MG63 (cell line): ENCODE measurements at regions not wholly inside any gene's neighbourhood (a gene's known extent, or its start where the extent isn't known, plus 50 kb on each side); places are given as distances from the start of the nearest gene placed in this dataset.
"Not testable (repeated sequence)": the region's sequence is repeated elsewhere in the genome, so short reads cannot be mapped to it uniquely, and the experiment has no call there.

Experiments
- DNase-seq: peaks from one replicate; pipeline ENCODE4 v3.0.0-alpha.2; 2020
- H3K27me3 ChIP-seq: fragments of 250-450 bp; sonication (Bioruptor Pico); 2 replicates; pipeline ENCODE4 v1.5.1; 2020; ENCODE audit warnings: mild to moderate bottlenecking, moderate library complexity
- H3K36me3 ChIP-seq: fragments of 250-450 bp; sonication (Bioruptor Pico); 2 replicates; pipeline ENCODE4 v1.5.1; 2020; ENCODE audit warnings: mild to moderate bottlenecking, moderate library complexity
- H3K4me3 ChIP-seq: fragments of 250-450 bp; sonication (Bioruptor Pico); 2 replicates; pipeline ENCODE4 v1.5.1; 2020; ENCODE audit warnings: mild to moderate bottlenecking, moderate library complexity
- H3K9me3 ChIP-seq: fragments of 250-450 bp; sonication (Bioruptor Pico); 2 replicates; pipeline ENCODE4 v1.5.1; 2020; ENCODE audit warnings: mild to moderate bottlenecking, moderate library complexity

DNA sequence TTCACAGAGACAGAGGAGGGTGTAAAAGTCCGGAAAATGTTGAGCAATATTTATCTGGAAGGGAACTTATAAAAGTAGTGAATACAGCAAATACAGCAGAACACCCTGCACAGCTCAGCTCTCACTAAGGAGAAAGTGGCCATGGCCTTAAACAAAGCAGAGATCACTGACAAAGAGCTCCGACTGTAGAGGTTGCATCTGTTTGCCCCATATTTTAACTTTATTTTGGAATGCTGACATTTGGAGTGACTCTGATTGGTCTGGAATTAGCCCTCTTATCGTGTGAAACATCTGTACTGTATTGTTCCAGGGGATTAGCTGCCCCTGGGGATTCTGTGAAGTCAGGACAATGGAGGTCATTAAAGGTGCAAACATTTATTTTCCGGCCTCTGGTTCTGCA is 1275.7 kb upstream of the FLRT2 start:
- Histone ChIP-seq H3K9me3 (no peaks in the 10 kb centered on the region), H3K36me3 (no peaks in the 10 kb centered on the region), H3K27me3 (no peaks in the 10 kb centered on the region), H3K4me3 (no peak overlapping the region)
- no peak for DNase-seq

DNA sequence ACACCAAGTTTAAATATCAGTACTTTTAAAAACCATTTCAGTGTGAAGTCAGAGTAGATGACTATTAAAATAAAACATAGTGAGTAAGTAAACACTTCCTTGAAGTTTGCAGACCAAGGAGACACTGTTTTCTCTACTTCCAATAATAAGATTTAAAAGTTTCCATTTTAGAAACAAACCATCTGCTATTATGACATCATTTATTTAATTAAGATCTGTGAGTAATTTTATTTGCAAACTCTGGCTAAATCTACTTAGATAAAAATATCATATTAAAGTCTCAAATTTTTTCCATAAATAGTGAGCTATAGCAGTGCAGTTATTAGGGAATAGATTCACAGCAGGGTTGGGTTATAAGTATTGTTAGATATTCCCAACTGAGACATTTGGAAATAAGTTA is 1267.0 kb upstream of the FLRT2 start:
- Histone ChIP-seq H3K4me3 (no peak overlapping the region), H3K9me3 (no peaks in the 10 kb centered on the region), H3K27me3 (no peaks in the 10 kb centered on the region), H3K36me3 (no peaks in the 10 kb centered on the region)
- DNase-seq = no peak

- DNase-seq = no peak
- Histone ChIP-seq H3K27me3 (no peaks in the 10 kb centered on the region), H3K36me3 (no peaks in the 10 kb centered on the region), H3K4me3 (no peak overlapping the region), H3K9me3 (no peaks in the 10 kb centered on the region)
Observed at GRCh38 chr14:84272290-84272721, 1257.6 kb upstream of the FLRT2 start.

- no peak overlapping the region for H3K4me3 ChIP-seq
- H3K9me3 ChIP-seq = no peaks in the 10 kb centered on the region
- H3K27me3 ChIP-seq = no peaks in the 10 kb centered on the region
- no peak for DNase-seq
- H3K36me3 ChIP-seq = no peaks in the 10 kb centered on the region
Observed at GRCh38 chr14:84273181-84273580, 1256.8 kb upstream of the FLRT2 start.

- no peaks in the 10 kb centered on the region for H3K9me3 ChIP-seq
- H3K27me3 ChIP-seq = no peaks in the 10 kb centered on the region
- no peak for DNase-seq
- no peak overlapping the region for H3K4me3 ChIP-seq
- H3K36me3 ChIP-seq = no peaks in the 10 kb centered on the region
Observed at GRCh38 chr14:84282618-84283017, 1247.3 kb upstream of the FLRT2 start.

- no peaks in the 10 kb centered on the region for H3K36me3 ChIP-seq
- H3K9me3 ChIP-seq = no peaks in the 10 kb centered on the region
- H3K27me3 ChIP-seq = no peaks in the 10 kb centered on the region
- no peak for DNase-seq
- no peak overlapping the region for H3K4me3 ChIP-seq
Observed at GRCh38 chr14:84288781-84289180, 1241.2 kb upstream of the FLRT2 start.

DNA sequence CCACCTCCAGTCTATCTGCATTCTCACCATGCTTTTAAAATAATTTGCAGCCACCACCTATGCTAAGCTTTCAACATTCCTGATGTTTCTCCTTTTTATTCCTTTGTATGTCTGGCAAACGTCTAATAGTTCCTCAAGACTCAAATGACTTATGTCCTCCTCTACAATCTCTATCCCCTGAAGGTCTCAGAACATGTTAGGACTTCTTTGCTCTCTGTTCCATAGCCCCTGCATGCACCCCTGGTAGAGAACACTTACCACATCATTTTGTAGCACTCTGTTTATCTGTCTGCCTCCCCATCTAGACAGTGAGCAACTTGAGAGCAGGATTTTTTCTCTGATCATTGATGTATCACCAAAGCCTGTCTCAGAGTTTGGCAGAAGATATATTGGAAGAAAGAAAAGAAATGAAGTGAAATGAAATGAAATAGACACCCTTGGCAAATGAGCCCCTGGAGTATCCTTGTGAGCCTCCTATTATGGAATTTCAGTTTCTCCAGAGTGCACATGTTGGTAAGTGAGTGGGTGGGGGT is 1231.2 kb upstream of the FLRT2 start:
- DNase-seq = no peak
- Histone ChIP-seq H3K36me3 (no peaks in the 10 kb centered on the region), H3K4me3 (no peak overlapping the region), H3K9me3 (no peaks in the 10 kb centered on the region), H3K27me3 (no peaks in the 10 kb centered on the region)

- H3K4me3 ChIP-seq = no peak overlapping the region
- no peak for DNase-seq
- H3K36me3 ChIP-seq = no peaks in the 10 kb centered on the region
- no peaks in the 10 kb centered on the region for H3K27me3 ChIP-seq
- H3K9me3 ChIP-seq = no peaks in the 10 kb centered on the region; the same call in 1 of the 2 replicates
Observed at GRCh38 chr14:84303140-84303539, 1226.8 kb upstream of the FLRT2 start.

DNA sequence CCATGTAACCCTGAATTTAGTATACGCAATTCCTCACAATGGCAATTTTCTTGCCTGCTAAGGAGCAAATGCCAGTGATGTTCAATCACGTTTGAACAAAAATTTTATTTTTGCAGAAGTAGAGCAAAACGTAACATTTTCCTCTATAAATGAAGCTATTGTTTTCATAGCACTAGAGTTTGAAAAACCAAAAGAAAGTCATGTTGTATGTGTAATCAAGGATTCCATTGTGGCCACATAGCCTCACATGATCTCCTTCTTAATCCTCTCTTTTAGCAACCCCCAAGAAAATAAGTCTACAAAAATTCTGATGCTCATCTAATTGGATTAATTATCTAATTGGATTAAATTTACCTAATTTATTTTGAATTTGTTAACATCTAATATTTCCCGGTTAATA is 1217.4 kb upstream of the FLRT2 start:
- DNase-seq = no peak
- no peaks in the 10 kb centered on the region for H3K9me3 ChIP-seq
- no peaks in the 10 kb centered on the region for H3K36me3 ChIP-seq
- no peak overlapping the region for H3K4me3 ChIP-seq
- no peaks in the 10 kb centered on the region for H3K27me3 ChIP-seq

DNA sequence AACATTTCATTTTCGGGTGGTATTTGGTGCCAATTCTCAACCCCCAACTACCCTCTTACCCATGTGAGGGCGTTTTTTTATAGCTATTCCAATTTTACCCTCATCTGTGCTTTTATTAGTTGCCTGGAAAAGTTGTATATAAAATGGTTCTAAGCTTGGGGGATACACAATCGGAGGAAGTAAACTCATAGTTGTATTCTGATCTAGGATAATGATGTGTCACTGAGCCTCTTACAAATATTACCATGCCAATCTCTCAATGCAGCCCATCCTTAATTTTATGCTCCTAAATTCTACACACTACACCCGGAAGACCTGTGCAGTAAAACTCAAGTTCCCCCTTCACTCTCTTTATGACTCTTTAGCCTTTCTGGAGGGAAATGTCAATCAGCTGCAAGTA is 1206.5 kb upstream of the FLRT2 start:
- no peaks in the 10 kb centered on the region for H3K27me3 ChIP-seq
- no peak for DNase-seq
- H3K36me3 ChIP-seq = no peaks in the 10 kb centered on the region
- H3K9me3 ChIP-seq = no peaks in the 10 kb centered on the region; the same call in 1 of the 2 replicates
- no peak overlapping the region for H3K4me3 ChIP-seq

DNA sequence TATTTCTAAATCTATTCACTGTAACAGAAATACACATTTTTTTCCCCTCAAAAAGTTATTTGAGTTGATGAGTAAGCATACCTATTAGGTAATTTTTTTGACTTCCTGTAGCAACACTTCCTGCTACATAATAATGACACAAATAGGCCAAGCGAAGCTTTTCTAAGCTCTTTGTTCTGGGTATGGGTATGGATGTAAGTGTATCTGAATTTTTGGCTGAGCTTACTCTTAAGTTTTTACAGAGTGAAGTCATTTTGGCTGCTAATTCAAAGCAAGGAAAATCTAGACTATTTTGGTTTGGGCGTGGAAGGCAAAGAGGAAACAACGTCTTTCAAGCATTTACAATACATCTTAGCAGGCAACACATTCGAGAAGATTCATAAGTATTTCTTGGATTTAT is 1206.0 kb upstream of the FLRT2 start:
- DNase-seq = no peak
- Histone ChIP-seq H3K4me3 (no peak overlapping the region), H3K36me3 (no peaks in the 10 kb centered on the region), H3K27me3 (no peaks in the 10 kb centered on the region), H3K9me3 (no peaks in the 10 kb centered on the region; the same call in 1 of the 2 replicates)

- Histone ChIP-seq H3K4me3 (no peak overlapping the region), H3K27me3 (no peaks in the 10 kb centered on the region), H3K36me3 (no peaks in the 10 kb centered on the region), H3K9me3 (no peaks in the 10 kb centered on the region)
- no peak for DNase-seq
Observed at GRCh38 chr14:84336433-84336832, 1193.5 kb upstream of the FLRT2 start.

DNA sequence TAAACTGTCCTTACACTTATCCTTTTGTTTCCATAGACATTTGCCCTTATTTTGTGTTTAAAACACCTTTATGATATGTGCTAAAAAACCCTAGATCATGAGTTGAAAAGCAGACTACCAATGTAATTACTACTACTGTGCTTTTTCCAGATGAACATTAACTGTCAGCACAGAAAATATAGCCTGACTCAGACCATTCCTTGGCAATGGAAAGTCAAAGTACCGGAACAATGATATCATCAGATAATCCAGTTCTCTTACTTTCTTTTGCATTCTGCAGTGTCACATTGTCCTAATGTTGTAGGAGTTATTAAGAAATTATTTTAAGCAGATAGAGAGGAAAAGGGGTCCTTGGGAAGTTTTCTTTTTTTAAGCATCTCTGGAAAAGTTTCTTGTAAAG is 1189.0 kb upstream of the FLRT2 start:
- Histone ChIP-seq H3K9me3 (no peaks in the 10 kb centered on the region; the same call in 1 of the 2 replicates), H3K36me3 (no peaks in the 10 kb centered on the region), H3K27me3 (no peaks in the 10 kb centered on the region), H3K4me3 (no peak overlapping the region)
- no peak for DNase-seq

DNA sequence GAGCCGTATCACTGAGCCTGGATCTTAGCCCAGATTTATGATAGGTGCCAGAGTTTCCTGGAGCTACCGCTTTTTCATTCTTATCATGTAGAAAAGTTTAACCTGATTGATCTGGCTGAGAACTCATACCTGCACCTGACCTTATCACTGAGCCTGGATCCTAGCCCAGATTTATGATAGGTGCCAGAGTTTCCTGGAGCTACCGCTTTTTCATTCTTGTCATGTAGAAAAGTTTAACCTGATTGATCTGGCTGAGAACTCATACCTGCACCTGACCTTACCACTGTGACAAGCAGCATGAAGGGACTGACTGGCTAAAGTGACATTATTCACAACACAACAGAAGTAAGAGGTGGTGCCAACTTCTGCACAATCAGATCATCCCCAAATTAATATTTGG is 1188.1 kb upstream of the FLRT2 start:
- H3K9me3 ChIP-seq, DNase-seq, H3K36me3 ChIP-seq, H3K27me3 ChIP-seq, H3K4me3 ChIP-seq: not testable (repeated sequence)

DNA sequence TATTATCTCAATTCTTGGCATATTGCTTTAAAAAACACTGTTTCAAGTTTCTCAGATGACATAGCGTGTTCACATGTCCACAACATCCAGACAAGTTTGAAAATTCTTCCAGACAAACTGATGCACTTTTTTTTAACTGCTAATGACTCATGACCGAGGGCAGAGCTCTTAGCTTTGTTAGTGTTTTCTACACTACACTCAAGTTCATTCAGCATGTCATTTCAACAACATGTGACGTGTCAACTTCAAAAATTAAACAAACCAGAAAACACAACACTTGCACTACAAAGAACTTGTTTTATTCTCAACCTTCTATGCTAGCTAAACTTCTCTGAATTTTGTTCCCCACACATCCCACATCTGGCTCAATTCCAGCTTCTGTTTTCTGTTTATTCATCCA is 1186.3 kb upstream of the FLRT2 start:
- Histone ChIP-seq H3K4me3 (no peak overlapping the region), H3K36me3 (no peaks in the 10 kb centered on the region), H3K27me3 (no peaks in the 10 kb centered on the region), H3K9me3 (no peaks in the 10 kb centered on the region; the same call in 1 of the 2 replicates)
- no peak for DNase-seq

DNA sequence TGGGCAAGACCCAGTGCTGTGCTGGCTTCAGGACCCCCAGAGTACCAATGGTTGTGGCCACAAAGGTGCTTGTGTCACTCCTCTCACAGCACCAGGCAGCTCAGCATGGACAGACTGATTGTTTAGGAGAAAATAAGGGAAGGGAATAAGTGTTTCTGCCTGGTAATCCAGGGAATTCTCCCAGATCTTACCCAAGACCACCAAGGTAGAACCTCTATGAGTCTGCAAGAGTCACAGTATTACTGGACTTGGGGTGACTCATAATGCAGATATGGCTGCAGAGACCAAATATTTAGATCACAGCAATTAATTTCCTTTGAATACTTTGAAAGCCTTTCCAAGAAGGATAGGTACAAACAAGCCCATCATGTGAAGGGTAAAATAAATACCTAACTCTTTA is 1178.3 kb upstream of the FLRT2 start:
- Histone ChIP-seq H3K4me3 (no peak overlapping the region), H3K27me3 (no peaks in the 10 kb centered on the region), H3K9me3 (no peaks in the 10 kb centered on the region), H3K36me3 (no peaks in the 10 kb centered on the region)
- no peak for DNase-seq

DNA sequence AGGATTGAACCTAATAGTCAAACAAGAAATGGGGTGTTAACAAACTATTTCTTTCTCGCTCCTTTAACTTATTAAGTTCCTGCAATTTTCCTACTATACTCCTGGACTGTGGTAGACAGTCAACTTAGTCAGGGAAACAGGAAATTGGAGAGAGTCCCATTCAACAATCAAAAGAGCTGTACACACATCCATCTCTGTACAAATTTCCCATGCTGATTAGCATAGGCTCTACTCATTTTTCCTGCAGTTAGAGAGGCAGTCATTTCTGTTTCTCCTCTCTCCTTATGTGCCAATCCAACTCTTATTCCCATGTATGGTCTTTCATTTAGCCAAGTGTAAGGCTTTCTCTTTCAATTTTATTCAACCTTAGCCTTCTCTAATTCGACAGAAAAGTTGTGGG is 1168.5 kb upstream of the FLRT2 start:
- no peaks in the 10 kb centered on the region for H3K27me3 ChIP-seq
- DNase-seq = no peak
- H3K4me3 ChIP-seq = no peak overlapping the region
- H3K36me3 ChIP-seq = no peaks in the 10 kb centered on the region
- no peaks in the 10 kb centered on the region for H3K9me3 ChIP-seq

DNA sequence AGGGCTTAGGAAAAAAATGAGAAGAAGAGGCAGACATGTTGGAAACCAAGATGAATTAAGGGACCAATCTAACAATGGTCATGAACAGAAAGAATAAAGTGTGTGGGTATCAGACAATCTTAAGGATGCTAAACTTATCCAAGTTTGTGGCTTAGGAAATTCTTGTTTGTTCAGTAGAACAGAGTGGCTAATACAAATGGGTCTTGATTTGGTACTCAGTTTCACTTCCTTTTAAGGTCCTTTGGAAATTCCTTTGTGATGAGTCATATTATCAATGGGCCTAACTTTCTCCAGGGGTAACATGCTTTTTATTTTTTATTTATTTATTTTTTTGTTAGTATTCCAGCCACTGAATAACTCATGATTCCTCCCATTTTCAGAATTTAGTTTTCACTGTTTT is 1154.7 kb upstream of the FLRT2 start:
- H3K4me3 ChIP-seq = no peak overlapping the region
- H3K9me3 ChIP-seq = no peaks in the 10 kb centered on the region
- no peaks in the 10 kb centered on the region for H3K36me3 ChIP-seq
- no peaks in the 10 kb centered on the region for H3K27me3 ChIP-seq
- no peak for DNase-seq

GRCh38 chr14:84390010-84390409 is 1139.9 kb upstream of the FLRT2 start:
- Histone ChIP-seq H3K36me3 (no peaks in the 10 kb centered on the region), H3K27me3 (no peaks in the 10 kb centered on the region), H3K4me3 (no peak overlapping the region), H3K9me3 (no peaks in the 10 kb centered on the region)
- DNase-seq = no peak
